Right hindlimb (tissue), 1 donor: ENCODE measurements at regions not wholly inside any gene's neighbourhood (a gene's known extent, or its start where the extent isn't known, plus 50 kb on each side); places are given as distances from the start of the nearest gene placed in this dataset.
"Not testable (repeated sequence)": the region's sequence is repeated elsewhere in the genome, so short reads cannot be mapped to it uniquely, and the experiment has no call there.

Experiments
- DNase-seq: peaks from one replicate; pipeline ENCODE4 v3.0.0-alpha.2; 2018

DNA sequence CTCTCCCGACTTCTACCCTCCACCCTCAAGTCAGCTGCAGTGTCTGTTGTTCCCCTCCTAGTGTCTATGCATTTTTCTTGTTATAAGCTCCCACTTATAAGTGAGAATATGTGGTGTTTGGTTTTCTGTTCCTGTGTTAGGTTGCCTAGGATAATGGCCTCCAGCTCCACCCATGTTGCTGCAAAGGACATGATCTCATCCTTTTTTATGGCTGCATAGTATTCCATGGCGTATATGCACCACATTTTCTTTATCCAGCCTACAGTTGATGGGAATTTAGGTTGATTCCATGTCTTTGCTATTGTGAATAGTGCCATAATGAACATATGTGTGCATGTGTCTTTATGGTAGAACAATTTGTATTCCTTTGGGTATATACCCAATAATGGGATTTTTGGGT is 80.7 kb downstream of the SPTSSA start:
- DNase-seq: not testable (repeated sequence)

DNA sequence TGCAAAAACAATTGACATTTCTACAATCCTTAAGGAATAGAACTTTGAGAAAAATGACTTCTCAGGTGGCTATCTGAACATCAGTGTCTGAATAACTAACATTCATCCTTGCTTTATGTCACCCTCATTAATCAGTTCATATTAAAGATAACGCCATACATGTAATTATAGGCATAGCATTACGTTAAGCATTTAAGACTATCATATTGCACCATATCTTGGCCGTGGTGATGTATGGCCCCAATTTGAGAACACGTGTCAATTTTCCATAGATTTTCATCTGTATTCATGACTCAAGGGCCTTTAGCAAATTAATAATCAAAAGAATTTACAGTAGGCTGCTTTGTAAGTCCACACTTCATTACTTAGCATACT is 81.6 kb downstream of the SPTSSA start:
- no peak for DNase-seq

DNA sequence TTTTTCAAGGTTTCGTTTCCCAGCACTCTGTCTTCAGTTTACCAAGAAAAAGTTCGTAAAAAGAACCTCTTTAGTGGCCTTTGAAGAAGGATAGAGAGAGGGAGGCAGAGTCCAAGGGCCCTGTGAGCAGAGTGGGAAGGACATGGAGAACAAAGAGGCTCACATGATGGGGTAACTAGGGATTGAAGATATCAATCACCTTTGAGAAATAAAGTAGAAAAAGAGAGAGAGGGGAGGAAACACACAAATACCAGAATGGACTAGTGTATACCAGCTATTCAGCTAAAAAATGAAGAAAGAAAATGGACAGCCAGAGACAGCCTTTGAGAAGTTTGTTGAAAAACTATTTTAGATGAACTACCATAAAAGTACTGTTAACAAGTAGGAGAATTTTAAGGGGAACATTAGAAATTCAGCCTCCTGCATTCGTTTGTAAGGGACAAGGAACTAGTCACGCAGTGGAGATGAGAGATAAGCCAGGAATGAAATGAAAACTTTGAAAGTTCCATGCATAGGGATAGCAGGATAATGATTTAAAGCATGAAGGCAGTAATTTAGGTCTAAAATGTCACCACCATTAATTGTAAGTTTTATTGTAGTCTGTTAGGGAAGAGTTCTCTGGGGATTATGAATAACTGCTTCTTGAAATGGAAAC is 82.1 kb downstream of the SPTSSA start:
- DNase-seq: no peak

DNA sequence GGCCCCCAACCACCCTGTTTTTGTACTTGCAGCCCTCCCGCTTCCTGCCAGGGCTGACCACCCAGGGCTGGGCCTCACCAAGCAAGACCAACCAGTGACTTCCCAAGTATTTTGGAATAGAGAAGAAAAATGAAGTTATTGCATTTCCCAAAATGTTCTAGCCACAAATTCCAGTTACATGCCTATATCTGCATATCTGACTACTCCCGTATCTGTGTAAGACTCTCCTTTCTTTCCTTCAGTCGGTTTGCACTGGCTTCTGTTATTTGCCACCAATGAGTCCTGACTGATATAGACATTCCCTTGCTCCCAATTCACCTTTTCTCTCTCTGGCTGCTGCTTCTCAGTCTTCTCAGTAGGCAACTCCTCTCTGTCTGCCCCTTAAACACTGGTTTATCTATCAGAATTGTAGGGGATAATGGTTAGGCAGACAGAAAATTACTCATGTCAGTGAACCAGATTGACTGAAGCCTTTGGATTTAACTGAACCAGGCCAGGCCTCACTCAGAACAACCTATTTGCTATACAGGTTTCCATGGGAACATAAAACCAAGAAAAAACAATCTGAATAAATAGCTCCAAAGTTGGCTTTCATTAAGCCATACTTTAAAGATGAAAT is 85.3 kb downstream of the SPTSSA start:
- DNase-seq: no peak

DNA sequence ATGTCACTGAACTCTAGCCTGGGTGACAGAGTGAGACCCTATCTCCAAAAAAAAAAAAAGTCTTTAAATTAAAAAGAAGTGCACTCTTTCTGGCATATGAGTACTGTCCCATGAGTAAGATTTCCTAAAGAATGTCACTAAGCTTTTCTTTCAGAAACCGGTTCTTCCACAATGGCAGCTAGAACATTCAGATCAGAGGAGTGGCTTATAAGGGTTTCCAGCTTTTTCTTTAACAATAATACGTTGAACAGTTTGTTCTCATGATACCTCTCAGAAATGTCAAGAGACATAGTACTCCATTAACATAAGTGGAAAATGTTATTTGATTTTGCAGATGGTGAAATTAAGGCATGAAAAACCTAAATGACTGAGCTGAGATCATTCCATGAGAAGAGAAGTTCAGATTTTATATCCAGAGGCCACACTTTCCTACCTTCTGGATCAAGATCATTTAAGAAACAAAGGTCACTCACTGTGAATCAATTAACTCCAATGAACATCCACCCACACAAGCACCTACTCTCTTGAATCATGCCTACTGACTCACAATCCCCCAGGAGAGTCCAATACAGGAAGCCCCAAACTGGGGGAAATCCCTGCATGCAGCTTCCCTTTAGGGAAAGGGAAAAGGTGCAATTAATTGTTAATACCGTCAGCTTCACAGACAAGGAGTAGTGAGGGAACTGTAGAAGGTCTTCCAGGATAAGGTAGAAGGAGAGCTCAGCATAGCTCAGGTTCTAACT is 86.9 kb downstream of the SPTSSA start:
- no peak for DNase-seq

DNA sequence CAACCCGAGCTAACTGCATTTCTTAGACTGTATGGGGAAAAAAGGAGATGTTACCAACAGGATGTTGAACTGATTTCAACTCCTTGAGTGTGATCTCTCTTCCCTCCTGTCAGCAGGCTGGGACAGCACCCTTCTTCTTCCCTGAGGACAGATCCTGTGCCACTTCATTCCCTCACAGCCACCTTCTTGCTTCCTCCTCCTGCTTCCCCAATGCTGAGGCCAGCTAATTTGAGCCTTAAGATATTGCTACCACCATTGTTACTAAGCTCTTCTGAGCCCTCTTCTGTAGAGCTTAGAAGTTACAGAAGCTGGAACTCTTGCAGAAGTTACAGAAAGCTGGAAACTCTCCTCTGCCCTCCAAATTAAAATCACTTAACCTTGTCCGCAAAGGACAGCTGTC is 88.8 kb downstream of the SPTSSA start:
- no peak for DNase-seq

DNA sequence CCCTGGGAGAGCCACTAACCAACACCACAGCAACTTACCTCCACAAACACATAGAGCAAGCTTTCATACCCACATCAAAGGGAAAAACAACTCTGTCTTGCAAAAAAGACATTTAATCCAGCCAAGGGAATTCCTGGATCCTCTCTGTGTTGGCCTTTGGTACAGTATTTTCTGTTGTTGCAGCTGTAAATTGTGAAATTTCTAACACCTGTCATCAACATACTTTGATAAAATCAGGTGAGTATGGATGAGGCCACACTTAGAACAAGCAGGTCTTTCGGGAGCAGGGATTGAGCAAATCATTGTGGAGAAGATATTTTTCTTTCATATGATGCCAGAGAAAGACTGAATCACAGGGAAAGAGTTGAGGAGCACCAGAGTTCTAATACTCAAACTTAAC is 89.3 kb downstream of the SPTSSA start:
- no peak for DNase-seq

DNA sequence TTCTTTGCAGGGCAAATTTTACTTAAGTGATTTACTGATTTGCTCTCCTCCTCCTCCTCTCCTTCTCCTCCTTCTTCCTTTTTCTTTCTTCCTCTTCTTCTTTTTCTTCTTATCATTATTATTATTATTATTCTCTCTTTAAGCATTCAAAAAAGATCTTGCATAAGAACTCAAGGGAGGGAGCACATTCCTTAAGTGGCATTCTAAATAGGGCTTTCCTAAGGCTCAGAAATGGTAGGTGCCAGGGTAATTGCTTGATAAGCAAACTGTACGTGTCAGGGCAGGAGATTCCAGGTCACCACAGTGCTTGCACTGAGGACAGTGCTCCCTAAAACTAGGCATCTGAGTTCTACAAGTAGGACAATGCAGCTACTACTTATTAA is 92.4 kb downstream of the SPTSSA start:
- DNase-seq: no peak

DNA sequence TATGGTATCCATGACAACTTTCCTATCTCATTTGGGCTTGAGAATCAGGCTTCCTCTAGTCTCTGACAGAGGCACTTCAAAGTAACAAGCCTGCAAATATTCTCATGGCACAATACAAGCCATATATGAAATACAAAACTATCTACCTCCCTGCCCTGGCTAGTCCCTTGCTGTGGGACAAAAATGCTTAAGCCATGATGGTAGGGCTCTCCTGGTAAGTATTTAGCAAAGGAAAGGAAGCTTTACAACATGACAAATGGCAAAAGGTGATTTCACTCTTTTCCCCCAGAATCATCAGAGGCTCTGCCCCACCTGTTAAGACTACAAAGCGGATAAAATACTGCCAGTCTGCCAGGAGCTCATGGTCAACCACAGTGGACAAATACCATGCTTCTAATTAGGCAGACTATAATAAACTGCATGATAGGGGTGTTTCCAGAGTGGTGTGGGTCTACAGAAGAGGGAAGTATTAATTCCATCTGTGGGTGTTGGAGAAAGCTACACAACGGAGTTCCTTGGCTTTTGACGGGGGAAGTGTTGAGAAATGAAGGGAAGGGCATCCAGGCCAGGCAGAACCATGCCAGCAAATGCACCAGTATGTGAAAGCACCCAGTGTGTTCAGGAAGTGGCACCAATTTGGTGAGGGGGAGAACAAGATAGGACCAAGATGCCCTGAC is 92.9 kb downstream of the SPTSSA start:
- no peak for DNase-seq

DNA sequence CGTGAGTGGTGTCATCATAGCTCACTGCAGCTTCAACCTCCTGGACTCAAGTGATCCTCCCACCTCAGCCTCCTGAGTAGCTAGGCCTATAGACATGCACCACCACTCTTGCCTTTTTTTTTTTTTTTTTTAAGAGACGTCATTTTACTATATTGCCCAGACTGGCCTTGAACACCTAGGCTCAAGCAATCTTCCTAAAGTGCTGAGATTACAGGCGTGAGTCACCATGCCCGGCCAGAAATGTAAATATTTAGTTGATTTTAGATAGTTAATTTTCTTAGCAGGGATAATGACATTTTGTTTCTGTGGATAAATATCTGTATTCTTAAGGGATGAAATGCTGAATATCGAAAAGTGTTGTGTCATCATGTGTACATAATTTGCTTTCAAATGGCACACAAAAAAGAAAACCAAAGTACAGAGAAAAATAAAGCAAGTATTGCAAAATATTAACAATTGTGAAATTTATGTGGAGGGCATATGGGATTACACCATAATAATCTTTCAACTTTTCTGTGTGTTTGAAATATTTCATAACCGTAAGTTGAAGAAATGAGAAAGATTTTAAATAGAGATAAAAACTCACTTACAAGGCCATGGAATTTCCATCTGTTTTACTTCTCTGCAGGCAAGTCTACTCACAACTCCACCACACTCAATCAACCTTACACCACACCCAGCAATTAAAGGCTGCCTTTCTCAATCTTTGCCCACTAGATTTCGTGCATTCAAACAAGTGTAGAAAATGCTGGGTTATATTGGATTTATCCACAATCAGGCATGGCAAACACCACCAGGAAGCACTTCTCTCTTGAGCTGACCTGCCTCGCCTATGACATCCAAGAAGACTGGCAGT is 93.7 kb downstream of the SPTSSA start:
- no peak for DNase-seq

DNA sequence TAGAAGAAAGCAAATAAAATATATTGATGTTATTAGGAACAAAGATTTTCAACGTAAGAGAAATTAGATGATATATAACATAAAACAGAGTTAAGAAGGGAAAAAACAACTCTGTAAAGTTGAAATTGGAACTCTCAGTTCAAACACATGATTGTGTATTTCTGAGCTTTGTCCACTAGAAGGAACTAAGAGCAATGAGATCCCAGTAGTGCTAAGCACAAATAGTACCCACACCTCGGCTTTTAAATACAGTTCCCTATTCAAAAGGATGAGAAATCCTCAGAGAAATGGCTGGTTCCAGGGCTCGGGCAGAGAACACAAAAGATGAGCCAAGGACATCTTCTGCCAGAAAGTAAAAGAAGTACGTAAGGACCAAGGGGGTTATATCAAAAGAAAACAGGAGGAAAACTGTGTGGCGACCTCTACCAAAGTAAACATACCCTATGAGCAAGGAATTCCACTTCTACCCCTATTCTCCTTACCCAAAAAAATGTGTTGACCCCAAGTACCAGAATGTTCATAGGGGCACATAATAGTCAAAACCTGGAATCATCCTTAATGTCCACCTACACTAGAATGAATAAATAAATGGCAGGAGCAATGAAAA is 96.6 kb downstream of the SPTSSA start:
- DNase-seq: no peak

DNA sequence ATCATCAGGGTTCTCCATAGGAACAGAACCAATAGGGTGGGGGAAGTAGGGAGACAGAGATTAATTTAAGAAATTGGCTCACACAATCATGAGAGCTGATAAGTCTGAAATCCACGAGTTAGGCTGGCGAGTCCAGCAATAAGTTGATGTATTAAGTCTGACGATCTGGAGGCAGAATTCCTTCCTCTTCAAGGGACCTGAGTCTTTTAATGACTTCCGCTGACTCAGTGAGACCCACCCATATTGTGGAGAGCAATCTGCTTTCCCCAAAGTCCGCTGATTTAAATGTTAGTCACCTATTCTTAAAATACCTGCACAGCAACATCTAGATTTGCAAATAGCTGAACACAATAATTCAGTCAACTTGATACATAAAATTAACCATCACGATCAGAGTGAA is 97.8 kb downstream of the SPTSSA start:
- DNase-seq: no peak

DNA sequence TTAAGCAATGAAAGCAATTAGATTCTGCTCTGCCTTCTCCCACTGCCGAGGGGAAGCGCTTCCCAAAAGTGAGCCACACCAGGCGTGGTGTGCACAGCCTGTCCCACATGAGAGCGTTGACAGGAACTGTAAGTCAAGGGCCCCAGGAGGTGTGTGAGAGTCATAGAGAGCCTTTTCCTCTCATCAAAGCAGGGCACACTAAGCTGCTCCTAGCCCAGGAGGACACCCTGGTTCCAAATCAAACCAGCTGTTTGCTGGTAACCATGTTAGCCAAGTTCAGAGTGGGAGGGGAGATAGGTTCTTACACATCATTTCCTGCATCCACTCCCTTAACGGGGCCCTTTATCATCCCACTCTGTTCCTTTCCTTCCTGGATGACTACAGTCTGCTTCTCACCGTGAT is 98.3 kb downstream of the SPTSSA start:
- no peak for DNase-seq

DNA sequence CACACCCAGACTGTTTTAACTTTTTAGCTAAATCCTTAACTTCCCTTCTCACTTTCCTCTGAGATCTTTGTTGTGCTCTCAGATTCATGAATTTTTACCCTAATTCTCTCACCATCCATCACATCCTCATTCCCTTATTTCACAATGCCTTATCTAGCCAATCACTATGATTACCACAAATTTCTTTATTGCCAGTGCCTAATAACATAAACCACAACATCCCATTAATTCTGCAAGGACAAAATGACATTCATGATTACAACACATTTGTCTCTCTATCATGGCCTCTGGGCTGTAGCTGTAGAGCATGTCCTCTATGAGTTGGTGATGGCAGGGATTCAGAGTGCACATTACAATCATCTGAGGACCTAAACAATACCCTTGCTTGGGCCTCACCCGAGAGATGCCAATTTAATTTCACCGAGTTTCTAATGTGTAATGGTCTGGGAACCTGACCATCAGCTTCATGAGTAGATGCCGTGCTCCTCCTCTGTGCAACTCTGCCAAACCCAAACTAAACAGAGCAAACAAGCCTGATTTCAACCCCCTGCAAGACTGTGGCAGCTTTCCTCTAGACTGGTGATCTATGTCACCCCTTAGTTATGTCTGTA is 99.3 kb downstream of the SPTSSA start:
- no peak for DNase-seq

DNA sequence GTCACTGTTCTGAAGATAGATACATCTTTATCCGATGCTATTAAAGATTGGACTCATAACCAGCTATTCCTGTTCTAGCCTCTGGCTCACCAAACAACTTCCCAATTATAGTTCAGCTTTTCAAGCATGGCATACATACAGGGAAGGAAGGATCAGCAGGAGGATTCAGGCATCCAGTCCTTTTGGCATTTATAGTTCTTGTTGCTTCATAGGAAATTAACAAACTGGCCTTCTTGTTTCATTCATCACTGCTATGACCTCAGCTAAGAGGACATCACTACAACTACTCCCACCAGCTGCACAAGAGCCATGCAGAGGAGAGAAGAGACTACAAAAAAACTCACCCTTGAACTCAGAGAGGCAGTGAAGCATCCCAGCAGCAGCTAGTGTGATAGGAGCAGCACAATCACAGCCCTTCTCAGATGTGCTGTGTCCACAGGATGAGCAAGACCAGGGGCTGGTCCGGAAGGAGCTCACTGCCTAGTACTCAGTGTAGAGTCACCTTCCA is 100.5 kb downstream of the SPTSSA start:
- DNase-seq: no peak

DNA sequence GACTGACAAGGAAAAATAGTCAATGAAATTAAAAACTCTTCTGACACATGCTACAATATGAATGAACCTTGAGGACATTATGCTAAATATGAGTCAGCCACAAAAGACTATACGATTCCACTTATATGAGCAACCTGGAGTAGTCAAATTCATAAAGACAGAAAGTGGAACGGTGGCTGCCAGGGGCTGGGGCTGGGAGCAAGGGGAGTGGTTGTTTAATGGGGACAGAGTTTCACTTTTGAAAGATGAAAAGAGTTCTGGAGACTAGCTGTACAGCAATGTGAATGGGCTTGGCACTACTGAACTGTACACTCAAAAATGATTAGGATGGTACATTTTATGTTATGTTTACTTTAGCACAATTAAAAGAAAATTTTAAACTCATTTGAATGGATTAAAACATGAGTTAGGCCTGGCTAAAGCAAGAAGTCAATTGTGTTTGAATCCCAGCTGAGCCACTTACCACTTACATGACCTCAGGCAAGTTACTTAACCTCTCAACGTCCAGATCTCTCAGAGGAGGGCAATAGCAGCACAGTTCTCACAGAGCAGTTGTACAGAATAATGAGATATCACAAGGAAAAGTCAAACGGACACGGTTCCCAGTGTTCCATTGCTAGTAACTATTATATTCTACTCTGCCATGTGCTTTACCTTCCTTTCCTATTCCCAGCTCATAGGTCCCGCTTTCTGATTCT is 102.5 kb downstream of the SPTSSA start:
- no peak for DNase-seq

DNA sequence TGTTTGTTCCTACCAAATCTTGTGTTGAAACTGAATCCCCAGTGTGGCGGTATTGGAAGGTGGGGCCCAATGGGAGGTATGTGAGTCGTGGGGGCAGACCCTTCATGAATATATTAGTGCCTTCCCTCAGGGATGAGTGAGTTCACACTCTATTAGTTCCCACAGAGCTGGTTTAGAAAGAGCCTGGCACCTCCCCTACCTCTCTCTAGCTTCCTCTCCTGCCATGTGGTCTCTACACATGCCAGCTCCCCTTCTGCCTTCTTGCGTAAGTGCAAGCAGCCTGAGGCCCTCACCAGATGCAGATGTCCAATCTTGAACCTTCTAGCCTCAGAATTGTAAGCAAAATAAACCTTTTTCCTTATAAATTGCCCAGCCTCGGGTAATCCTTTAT is 105.8 kb downstream of the SPTSSA start:
- no peak for DNase-seq

DNA sequence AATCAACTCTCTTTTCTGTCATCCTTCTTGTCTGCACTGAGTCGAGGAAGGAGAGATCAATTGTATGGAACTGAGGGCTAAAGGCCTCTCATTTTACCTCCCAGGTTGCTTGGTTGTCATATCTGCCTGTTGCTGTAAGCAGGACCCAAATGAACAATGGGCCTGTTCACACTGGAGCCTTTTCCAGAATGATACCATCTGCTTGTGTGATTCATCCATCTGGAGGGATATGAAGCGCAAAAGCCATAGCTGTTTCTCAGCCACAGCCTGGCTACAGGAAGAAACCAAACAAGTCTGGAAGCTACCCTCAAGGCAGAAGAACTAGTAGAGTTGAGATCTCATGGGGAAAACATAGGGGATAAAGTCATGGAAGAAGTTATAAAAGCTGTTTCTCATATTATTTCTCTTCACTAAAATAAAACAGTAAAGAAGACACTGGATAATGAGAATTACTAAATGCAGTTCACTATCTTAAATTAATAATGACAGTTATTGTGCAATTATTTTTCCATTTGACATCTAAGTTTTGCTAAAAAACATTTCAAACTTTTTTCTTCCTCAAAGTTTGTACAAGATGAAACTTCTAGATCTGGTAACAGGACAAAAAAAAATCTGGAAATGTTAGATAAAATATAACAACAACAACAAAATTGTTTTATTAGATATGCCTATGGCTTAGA is 106.3 kb downstream of the SPTSSA start:
- DNase-seq: no peak

DNA sequence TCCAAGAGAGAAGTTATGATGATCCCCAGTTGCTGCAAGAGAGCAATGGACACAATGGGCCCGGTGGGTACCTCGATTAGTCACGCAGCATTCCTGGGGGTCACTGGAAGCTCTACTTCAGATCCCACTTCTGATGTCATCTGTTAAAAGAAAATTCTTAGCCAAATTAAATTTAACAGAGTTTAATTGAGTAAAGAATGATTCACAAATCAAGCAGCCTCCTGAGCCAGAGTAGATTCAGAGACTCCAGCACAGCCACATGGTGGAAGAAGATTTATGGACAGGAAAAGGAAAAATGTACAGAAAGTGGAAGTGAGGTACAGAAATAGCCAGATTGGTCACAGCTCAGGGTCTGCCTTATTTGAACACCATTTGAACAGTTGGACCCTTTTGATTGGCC is 107.5 kb downstream of the SPTSSA start:
- DNase-seq: no peak

DNA sequence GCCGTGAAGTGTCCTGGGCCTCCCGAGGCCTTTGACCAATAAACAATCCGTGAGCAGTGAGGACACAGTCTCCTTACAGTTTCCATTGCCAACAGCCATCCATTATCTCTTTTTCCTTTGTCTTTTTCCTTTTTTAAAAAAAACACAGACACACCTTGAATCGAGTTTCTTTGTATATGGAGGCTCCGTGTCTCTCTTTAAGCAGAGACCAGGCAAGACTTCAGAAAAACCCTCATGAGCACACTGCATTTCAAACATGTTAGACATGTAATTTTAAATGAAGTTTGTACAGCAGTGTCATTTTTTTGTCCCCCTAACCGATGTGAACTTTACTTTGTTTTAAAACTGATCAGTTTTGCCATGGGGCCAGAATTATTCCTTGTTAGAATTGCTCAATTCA is 111.1 kb downstream of the SPTSSA start:
- DNase-seq: no peak

DNA sequence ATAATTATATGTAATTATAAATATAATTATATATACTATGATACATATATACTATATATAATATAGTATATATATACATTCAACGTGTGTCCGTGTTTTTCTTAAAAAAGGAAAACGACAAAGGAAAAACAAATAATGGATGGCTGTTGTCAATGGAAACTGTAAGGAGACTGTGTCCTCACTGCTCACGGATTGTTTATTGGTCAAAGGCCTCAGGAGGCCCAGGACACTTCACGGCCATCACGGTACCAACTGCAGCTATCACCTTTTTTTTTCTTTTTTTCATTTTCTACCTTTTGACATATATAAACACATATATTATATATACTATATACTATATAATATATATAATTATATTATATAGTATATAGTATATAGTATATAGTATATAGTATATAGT is 113.4 kb downstream of the SPTSSA start:
- DNase-seq: no peak
